SK-N-SH treated with all-trans-retinoic acid at 6 μM for 48 hours (cell line): ENCODE measurements at regions not wholly inside any gene's neighbourhood (a gene's known extent, or its start where the extent isn't known, plus 50 kb on each side); places are given as distances from the start of the nearest gene placed in this dataset.

ENCODE experiments used
- ATAC-seq: fragments of 200-7000 bp; cut with Tn5 transposase; 3 replicates; pipeline ENCODE4 v1.9.1; 2020; ENCODE audit warnings: mild to moderate bottlenecking, moderate library complexity
- ARNTL ChIP-seq: fragments of 450-650 bp; formaldehyde crosslinking; IDR thresholded peaks from 2 replicates; pipeline ENCODE4 v1.5.0; 2020; ENCODE audit warnings: low read depth, mild to moderate bottlenecking, moderate library complexity, borderline replicate concordance
- BACH2 ChIP-seq: fragments of 250-450 bp; sonication (Bioruptor Pico); IDR thresholded peaks from 2 replicates; pipeline ENCODE4 v1.9.0; 2021; ENCODE audit warnings: mild to moderate bottlenecking, borderline replicate concordance
- CREB5 ChIP-seq: fragments of 250-450 bp; sonication (Bioruptor Pico); IDR thresholded peaks from 2 replicates; pipeline ENCODE4 v1.5.1; 2020; ENCODE audit warnings: low read depth, mild to moderate bottlenecking, moderate library complexity
- CSDC2 ChIP-seq: fragments of 250-450 bp; sonication (Bioruptor Pico); IDR thresholded peaks from 2 replicates; pipeline ENCODE4 v1.5.0; 2020; ENCODE audit warnings: mild to moderate bottlenecking, moderate library complexity
- GLIS3 ChIP-seq: fragments of 250-450 bp; sonication (Bioruptor Pico); IDR thresholded peaks from 2 replicates; pipeline ENCODE4 v1.5.0; 2020; ENCODE audit warnings: mild to moderate bottlenecking, moderate library complexity
- ISL1 ChIP-seq: fragments of 250-450 bp; sonication (Bioruptor Pico); IDR thresholded peaks from 2 replicates; pipeline ENCODE4 v2.1.2; 2022; ENCODE audit warnings: mild to moderate bottlenecking, moderate library complexity
- OSR1 ChIP-seq: fragments of 250-450 bp; sonication (Bioruptor Pico); IDR thresholded peaks from 2 replicates; pipeline ENCODE4 v1.8.0; 2022; ENCODE audit warnings: moderate library complexity, mild to moderate bottlenecking, inconsistent platforms
- POU6F1 ChIP-seq: fragments of 250-450 bp; sonication (Bioruptor Pico); IDR thresholded peaks from 2 replicates; pipeline ENCODE4 v1.8.0; 2021; ENCODE audit warnings: low read depth, mild to moderate bottlenecking, moderate library complexity, borderline replicate concordance
- PPARA ChIP-seq: fragments of 250-450 bp; sonication (Bioruptor Pico); IDR thresholded peaks from 2 replicates; pipeline ENCODE4 v1.5.0; 2020; ENCODE audit warnings: mild to moderate bottlenecking, borderline replicate concordance
- RARB ChIP-seq: fragments of 250-450 bp; sonication (Bioruptor Pico); IDR thresholded peaks from 2 replicates; pipeline ENCODE4 v1.8.0; 2021; ENCODE audit warnings: mild to moderate bottlenecking, moderate library complexity
- TCF4 ChIP-seq: fragments of 250-450 bp; sonication (Bioruptor Pico); IDR thresholded peaks from 2 replicates; pipeline ENCODE4 v1.8.0; 2021; ENCODE audit warnings: mild to moderate bottlenecking, moderate library complexity, borderline replicate concordance
- TOX ChIP-seq: fragments of 250-450 bp; sonication (Bioruptor Pico); IDR thresholded peaks from 2 replicates; pipeline ENCODE4 v1.8.0; 2021; ENCODE audit warnings: mild to moderate bottlenecking, moderate library complexity, borderline replicate concordance
- TSHZ2 ChIP-seq: fragments of 250-450 bp; sonication (Bioruptor Pico); IDR thresholded peaks from 2 replicates; pipeline ENCODE4 v1.5.0; 2020; ENCODE audit warnings: mild to moderate bottlenecking, moderate library complexity
- ZC3H10 ChIP-seq: fragments of 250-450 bp; sonication (Bioruptor Pico); IDR thresholded peaks from 2 replicates; pipeline ENCODE4 v1.5.1; 2021; ENCODE audit warnings: mild to moderate bottlenecking, moderate library complexity
- ZFP3 ChIP-seq: fragments of 250-450 bp; sonication (Bioruptor Pico); IDR thresholded peaks from 2 replicates; pipeline ENCODE4 v1.5.0; 2020; ENCODE audit warnings: mild to moderate bottlenecking, moderate library complexity
- ZFP30 ChIP-seq: fragments of 450-650 bp; formaldehyde crosslinking; IDR thresholded peaks from 2 replicates; pipeline ENCODE4 v1.5.0; 2022; ENCODE audit warnings: mild to moderate bottlenecking, moderate library complexity
- ZNF565 ChIP-seq: fragments of 450-650 bp; formaldehyde crosslinking; conservative IDR thresholded peaks from 2 replicates; pipeline ENCODE4 v1.5.0; 2020; ENCODE audit warnings: low read depth, mild to moderate bottlenecking, moderate library complexity
- ZNF70 ChIP-seq: fragments of 450-650 bp; formaldehyde crosslinking; IDR thresholded peaks from 2 replicates; pipeline ENCODE4 v1.5.0; 2020; ENCODE audit warnings: mild to moderate bottlenecking, moderate library complexity
- TF ChIP-seq, protein P1 (sequence below): fragments of 250-450 bp; sonication (Bioruptor Pico); IDR thresholded peaks from 2 replicates; pipeline ENCODE4 v1.8.0; 2020; ENCODE audit warnings: mild to moderate bottlenecking, moderate library complexity, borderline replicate concordance

GRCh38 chr10:35995485-35995884, 353.4 kb upstream of the FZD8 start:
- TF ChIP-seq ZFP30: no peak
- no peak for TF ChIP-seq CSDC2 (CRISPR knock-in tag)
- TF ChIP-seq RARB (CRISPR knock-in tag): no peak
- TF ChIP-seq PPARA: no peak
- TF ChIP-seq ZNF565: no peak
- TF ChIP-seq OSR1 (CRISPR knock-in tag): no peak
- no peak for TF ChIP-seq TCF4 (CRISPR knock-in tag)
- TF ChIP-seq GLIS3 (CRISPR knock-in tag): no peak
- TF ChIP-seq, protein P1, sequence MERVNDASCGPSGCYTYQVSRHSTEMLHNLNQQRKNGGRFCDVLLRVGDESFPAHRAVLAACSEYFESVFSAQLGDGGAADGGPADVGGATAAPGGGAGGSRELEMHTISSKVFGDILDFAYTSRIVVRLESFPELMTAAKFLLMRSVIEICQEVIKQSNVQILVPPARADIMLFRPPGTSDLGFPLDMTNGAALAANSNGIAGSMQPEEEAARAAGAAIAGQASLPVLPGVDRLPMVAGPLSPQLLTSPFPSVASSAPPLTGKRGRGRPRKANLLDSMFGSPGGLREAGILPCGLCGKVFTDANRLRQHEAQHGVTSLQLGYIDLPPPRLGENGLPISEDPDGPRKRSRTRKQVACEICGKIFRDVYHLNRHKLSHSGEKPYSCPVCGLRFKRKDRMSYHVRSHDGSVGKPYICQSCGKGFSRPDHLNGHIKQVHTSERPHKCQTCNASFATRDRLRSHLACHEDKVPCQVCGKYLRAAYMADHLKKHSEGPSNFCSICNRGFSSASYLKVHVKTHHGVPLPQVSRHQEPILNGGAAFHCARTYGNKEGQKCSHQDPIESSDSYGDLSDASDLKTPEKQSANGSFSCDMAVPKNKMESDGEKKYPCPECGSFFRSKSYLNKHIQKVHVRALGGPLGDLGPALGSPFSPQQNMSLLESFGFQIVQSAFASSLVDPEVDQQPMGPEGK (CRISPR knock-in tag): no peak
- no peak for TF ChIP-seq ZC3H10 (CRISPR knock-in tag)
- no peak for TF ChIP-seq POU6F1 (CRISPR knock-in tag)
- no peak for TF ChIP-seq ARNTL (CRISPR knock-in tag)
- no peak for TF ChIP-seq ZNF70 (CRISPR knock-in tag)
- TF ChIP-seq CREB5: no peak
- no peak for TF ChIP-seq ZFP3
- no peak for ATAC-seq

- no peak for TF ChIP-seq ZFP3
- no peak for TF ChIP-seq ZNF565
- TF ChIP-seq OSR1 (CRISPR knock-in tag): no peak
- no peak for TF ChIP-seq ZNF70 (CRISPR knock-in tag)
- TF ChIP-seq ISL1 (CRISPR knock-in tag): no peak
- no peak for TF ChIP-seq TCF4 (CRISPR knock-in tag)
- no peak for TF ChIP-seq TOX (CRISPR knock-in tag)
- TF ChIP-seq BACH2 (CRISPR knock-in tag): no peak
- TF ChIP-seq TSHZ2 (CRISPR knock-in tag): no peak
- TF ChIP-seq GLIS3 (CRISPR knock-in tag): no peak
- TF ChIP-seq, protein P1 (CRISPR knock-in tag): no peak
- no peak for TF ChIP-seq CREB5
- no peak for ATAC-seq
Measured at GRCh38 chr10:35993591-35994515, 351.8 kb upstream of the FZD8 start.
